ENCODE measurements at regions not wholly inside any gene's neighbourhood (a gene's known extent, or its start where the extent isn't known, plus 50 kb on each side); places are given as distances from the start of the nearest gene placed in this dataset.

- no peak for TF ChIP-seq HDAC6 (IDR thresholded peaks at IDR 0.05; ENCODE audit: low read depth, low read length)
- no peak for TF ChIP-seq RXRA (IDR thresholded peaks at IDR 0.05; ENCODE audit: insufficient read depth, low read depth, low read length)
- TF ChIP-seq RNF2 (IDR thresholded peaks at IDR 0.05; ENCODE audit: borderline replicate concordance, low read depth, low read length, missing control alignments, poor library complexity, severe bottlenecking), result no peak
- no peak for TF ChIP-seq TAF7 (optimal IDR thresholded peaks at IDR 0.05; ENCODE audit: borderline replicate concordance, low read depth, low read length)
- TF ChIP-seq NANOG (IDR thresholded peaks at IDR 0.05; ENCODE audit: insufficient read depth, low read depth, low read length, poor library complexity, severe bottlenecking), result no peak
- no peak for TF ChIP-seq FOSL1 (IDR thresholded peaks at IDR 0.05; ENCODE audit: insufficient read depth, low read depth, low read length)
These were observed 132.6 kb downstream of the LCA5 start (continued) for GRCh38 chr6:79404677-79405076.
